Keratinocyte (primary cell): ENCODE measurements at regions not wholly inside any gene's neighbourhood (a gene's known extent, or its start where the extent isn't known, plus 50 kb on each side); places are given as distances from the start of the nearest gene placed in this dataset.

Experiments
- EZH2 ChIP-seq: IDR thresholded peaks from one replicate; pipeline ENCODE4 v1.6.1; 2012; ENCODE audit warnings: inconsistent platforms, mild to moderate bottlenecking, low read length, moderate library complexity
- TF ChIP-seq, protein P1 (sequence below), 3 experiments: IDR thresholded peaks in 1 of 3; conservative IDR thresholded peaks in 1 of 3; optimal IDR thresholded peaks in 1 of 3; 2 replicates in 2 of 3; 3 replicates in 1 of 3; pipeline versions ENCODE3 to v1.5.1; 2011; ENCODE audit warnings: low read length in 3 of 3, mild to moderate bottlenecking in 3 of 3, moderate library complexity in 2 of 3, control low read depth in 1 of 3, inconsistent platforms in 1 of 3; ENCODE audit not compliant: insufficient read depth in 2 of 3; ENCODE audit errors: extremely low read depth in 1 of 3

DNA sequence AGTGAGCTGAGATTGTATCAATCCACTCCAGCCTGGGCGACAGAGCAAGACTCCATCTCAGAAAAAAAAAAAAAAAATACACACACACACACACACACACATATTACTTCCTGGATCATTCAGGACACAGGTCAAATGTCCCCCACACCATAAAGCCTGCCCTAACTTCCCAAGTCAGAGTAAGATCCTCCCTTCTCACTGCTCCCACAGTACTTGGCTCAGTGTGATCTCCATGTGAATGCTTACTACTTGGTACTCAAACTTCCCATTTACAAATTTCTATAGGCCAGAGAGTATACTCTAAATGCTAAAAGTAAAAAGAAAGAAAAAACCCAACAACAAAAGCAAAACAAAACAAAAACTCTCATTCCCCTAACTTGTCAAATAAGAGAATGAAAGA, 386.8 kb downstream of the SLITRK6 start:
- TF ChIP-seq, protein P1, sequence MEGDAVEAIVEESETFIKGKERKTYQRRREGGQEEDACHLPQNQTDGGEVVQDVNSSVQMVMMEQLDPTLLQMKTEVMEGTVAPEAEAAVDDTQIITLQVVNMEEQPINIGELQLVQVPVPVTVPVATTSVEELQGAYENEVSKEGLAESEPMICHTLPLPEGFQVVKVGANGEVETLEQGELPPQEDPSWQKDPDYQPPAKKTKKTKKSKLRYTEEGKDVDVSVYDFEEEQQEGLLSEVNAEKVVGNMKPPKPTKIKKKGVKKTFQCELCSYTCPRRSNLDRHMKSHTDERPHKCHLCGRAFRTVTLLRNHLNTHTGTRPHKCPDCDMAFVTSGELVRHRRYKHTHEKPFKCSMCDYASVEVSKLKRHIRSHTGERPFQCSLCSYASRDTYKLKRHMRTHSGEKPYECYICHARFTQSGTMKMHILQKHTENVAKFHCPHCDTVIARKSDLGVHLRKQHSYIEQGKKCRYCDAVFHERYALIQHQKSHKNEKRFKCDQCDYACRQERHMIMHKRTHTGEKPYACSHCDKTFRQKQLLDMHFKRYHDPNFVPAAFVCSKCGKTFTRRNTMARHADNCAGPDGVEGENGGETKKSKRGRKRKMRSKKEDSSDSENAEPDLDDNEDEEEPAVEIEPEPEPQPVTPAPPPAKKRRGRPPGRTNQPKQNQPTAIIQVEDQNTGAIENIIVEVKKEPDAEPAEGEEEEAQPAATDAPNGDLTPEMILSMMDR (optimal IDR thresholded peaks at IDR 0.05 in 1 of 3, IDR thresholded peaks at IDR 0.05 in 1 of 3, conservative IDR thresholded peaks at IDR 0.05 in 1 of 3; ENCODE audit: extremely low read depth in 1 of 3, insufficient read depth in 2 of 3, low read length in 3 of 3), result no peak
- TF ChIP-seq EZH2, result no peak
